Osteoblast (primary cell): ENCODE measurements at regions not wholly inside any gene's neighbourhood (a gene's known extent, or its start where the extent isn't known, plus 50 kb on each side); places are given as distances from the start of the nearest gene placed in this dataset.

Source experiments
- DNase-seq: peaks from one replicate; pipeline ENCODE4 v3.0.0; 2011; ENCODE audit warnings: low spot score, mixed read lengths; ENCODE audit not compliant: insufficient read length; ENCODE audit errors: missing footprints
- H2AFZ ChIP-seq: 2 replicates; pipeline ENCODE4 v1.6.0; 2011; ENCODE audit warnings: mild to moderate bottlenecking, low read length
- H3K27ac ChIP-seq: 2 replicates; pipeline ENCODE4 v1.5.1; 2011; ENCODE audit warnings: mild to moderate bottlenecking, low read depth, low read length, moderate library complexity
- H3K27me3 ChIP-seq: 2 replicates; pipeline ENCODE4 v1.6.0; 2012; ENCODE audit warnings: mild to moderate bottlenecking, control low read depth, inconsistent platforms, low read length, moderate library complexity; ENCODE audit not compliant: insufficient read depth
- H3K36me3 ChIP-seq: 2 replicates; pipeline ENCODE4 v1.5.1; 2011; ENCODE audit warnings: mild to moderate bottlenecking, low read length, control low read depth, moderate library complexity; ENCODE audit not compliant: insufficient read depth
- H3K4me1 ChIP-seq: 2 replicates; pipeline ENCODE4 v1.5.1; 2011; ENCODE audit warnings: mild to moderate bottlenecking, low read length, control low read depth, moderate library complexity; ENCODE audit not compliant: insufficient read depth
- H3K4me2 ChIP-seq: 2 replicates; pipeline ENCODE4 v1.6.0; 2011; ENCODE audit warnings: mild to moderate bottlenecking, low read length; ENCODE audit not compliant: insufficient read depth
- H3K4me3 ChIP-seq: fragments of 200-600 bp; sonication (generic); 3 replicates; pipeline ENCODE4 v1.5.1; 2012; ENCODE audit warnings: mild to moderate bottlenecking, low read length, inconsistent platforms; ENCODE audit not compliant: insufficient read depth
- H3K79me2 ChIP-seq: 2 replicates; pipeline ENCODE4 v1.6.0; 2012; ENCODE audit warnings: mild to moderate bottlenecking, low read length, control low read depth, inconsistent platforms; ENCODE audit not compliant: insufficient read depth
- H3K9me3 ChIP-seq: 2 replicates; pipeline ENCODE4 v1.5.1; 2011; ENCODE audit warnings: low read depth, low read length, control low read depth
- H4K20me1 ChIP-seq: 2 replicates; pipeline ENCODE4 v1.6.0; 2012; ENCODE audit warnings: mild to moderate bottlenecking, low read length, control low read depth; ENCODE audit not compliant: insufficient read depth
- CTCF ChIP-seq: IDR thresholded peaks from 2 replicates; pipeline ENCODE4 v1.5.1; 2011; ENCODE audit warnings: mild to moderate bottlenecking, low read depth, low read length, moderate library complexity; ENCODE audit errors: extremely low read depth

GRCh38 chr15:93846148-93846547, 385.2 kb upstream of the MCTP2 start:
- no peaks in the 10 kb centered on the region for H3K4me1 ChIP-seq
- no peak overlapping the region for H3K4me3 ChIP-seq
- H2AFZ ChIP-seq = no peak overlapping the region
- H3K4me2 ChIP-seq = no peak overlapping the region
- H3K36me3 ChIP-seq = no peaks in the 10 kb centered on the region
- no peaks in the 10 kb centered on the region for H3K27me3 ChIP-seq
- H3K27ac ChIP-seq = no peak overlapping the region
- TF ChIP-seq CTCF = no peak
- H3K79me2 ChIP-seq = no peaks in the 10 kb centered on the region
- no peaks in the 10 kb centered on the region for H3K9me3 ChIP-seq
- no peaks in the 10 kb centered on the region for H4K20me1 ChIP-seq
- no peak for DNase-seq

- Histone ChIP-seq H3K27me3 (no peaks in the 10 kb centered on the region), H3K4me3 (no peak overlapping the region), H3K79me2 (no peaks in the 10 kb centered on the region), H3K4me2 (no peak overlapping the region), H3K36me3 (no peaks in the 10 kb centered on the region), H3K27ac (no peak overlapping the region), H4K20me1 (no peaks in the 10 kb centered on the region), H2AFZ (no peak overlapping the region), H3K9me3 (no peaks in the 10 kb centered on the region), H3K4me1 (no peaks in the 10 kb centered on the region)
- DNase-seq = no peak
- no peak for TF ChIP-seq CTCF
Measured at GRCh38 chr15:93837450-93837849, 393.9 kb upstream of the MCTP2 start.

GRCh38 chr15:93835344-93835743, 396.0 kb upstream of the MCTP2 start:
- H3K4me2 ChIP-seq = no peak overlapping the region
- H3K4me1 ChIP-seq = no peaks in the 10 kb centered on the region
- H2AFZ ChIP-seq = no peak overlapping the region
- no peaks in the 10 kb centered on the region for H3K36me3 ChIP-seq
- no peaks in the 10 kb centered on the region for H3K27me3 ChIP-seq
- no peak overlapping the region for H3K27ac ChIP-seq
- no peaks in the 10 kb centered on the region for H4K20me1 ChIP-seq
- no peaks in the 10 kb centered on the region for H3K79me2 ChIP-seq
- H3K9me3 ChIP-seq = no peaks in the 10 kb centered on the region
- no peak for DNase-seq
- no peak for TF ChIP-seq CTCF
- no peak overlapping the region for H3K4me3 ChIP-seq

- Histone ChIP-seq H3K36me3 (no peaks in the 10 kb centered on the region), H3K9me3 (no peaks in the 10 kb centered on the region), H3K4me2 (no peak overlapping the region), H3K4me3 (no peak overlapping the region), H3K27ac (no peak overlapping the region), H3K4me1 (no peaks in the 10 kb centered on the region), H4K20me1 (no peaks in the 10 kb centered on the region), H3K79me2 (no peaks in the 10 kb centered on the region), H2AFZ (no peak overlapping the region), H3K27me3 (no peaks in the 10 kb centered on the region)
- no peak for TF ChIP-seq CTCF
- no peak for DNase-seq
Measured at GRCh38 chr15:93831641-93832040, 399.7 kb upstream of the MCTP2 start.
